WTC11 (cell line): ENCODE measurements at regions not wholly inside any gene's neighbourhood (a gene's known extent, or its start where the extent isn't known, plus 50 kb on each side); places are given as distances from the start of the nearest gene placed in this dataset.

Experiments
- ATAC-seq: fragments of 200-7000 bp; cut with Tn5 transposase; 2 replicates; pipeline ENCODE4 v1.10.0; 2021; ENCODE audit warnings: mild to moderate bottlenecking, moderate library complexity
- CTCF ChIA-PET: fragments of 300-600 bp; sonication (Branson Sonifier 250); formaldehyde crosslinking; loops from one replicate; lab custom pipeline; 2021; ENCODE audit warnings: antibody characterized with exemption; lab: Charles Lee
- POLR2A ChIA-PET: fragments of 350-600 bp; sonication (Branson Sonifier 250); formaldehyde crosslinking; loops from one replicate; lab custom pipeline; 2021; ENCODE audit warnings: antibody characterized with exemption; lab: Charles Lee
- DNase-seq: peaks from one replicate; pipeline ENCODE4 v3.0.0; 2021; ENCODE audit warnings: low spot score
- H3K27ac Mint-ChIP-seq: 2 replicates; pipeline ENCODE4 v1.8.0; 2021; ENCODE audit warnings: mixed read lengths
- H3K27me3 Mint-ChIP-seq: 2 replicates; pipeline ENCODE4 v1.8.0; 2021; ENCODE audit warnings: low read depth, mild to moderate bottlenecking, moderate library complexity, mixed read lengths
- H3K36me3 Mint-ChIP-seq: 2 replicates; pipeline ENCODE4 v1.8.0; 2021; ENCODE audit warnings: mixed read lengths
- H3K4me1 Mint-ChIP-seq: 2 replicates; pipeline ENCODE4 v1.8.0; 2022; ENCODE audit warnings: mixed read lengths
- H3K4me3 Mint-ChIP-seq: 2 replicates; pipeline ENCODE4 v1.8.0; 2021; ENCODE audit warnings: mild to moderate bottlenecking, moderate library complexity, mixed read lengths
- H3K9me3 Mint-ChIP-seq: 2 replicates; pipeline ENCODE4 v1.8.0; 2021; ENCODE audit warnings: mixed read lengths
- ATF1 ChIP-seq: sonication (generic); formaldehyde crosslinking; IDR thresholded peaks from 2 replicates; pipeline ENCODE4 v1.8.1; 2023; ENCODE audit warnings: mild to moderate bottlenecking, moderate library complexity, missing genetic modification reagents
- CBFB ChIP-seq: sonication (generic); formaldehyde crosslinking; IDR thresholded peaks from 2 replicates; pipeline ENCODE4 v1.8.1; 2022; ENCODE audit warnings: mild to moderate bottlenecking, low read depth, missing genetic modification reagents
- HMGA2 ChIP-seq: fragments of 250-450 bp; sonication (Bioruptor Pico); IDR thresholded peaks from 2 replicates; pipeline ENCODE4 v1.4.0; 2021; ENCODE audit warnings: mild to moderate bottlenecking, moderate library complexity
- JAZF1 ChIP-seq: fragments of 250-450 bp; sonication (Bioruptor Pico); IDR thresholded peaks from 2 replicates; pipeline ENCODE4 v1.9.0; 2021; ENCODE audit warnings: moderate library complexity, mild to moderate bottlenecking, inconsistent platforms
- MXD4 ChIP-seq: fragments of 250-450 bp; sonication (Bioruptor Pico); IDR thresholded peaks from 2 replicates; pipeline ENCODE4 v1.8.0; 2021; ENCODE audit warnings: mild to moderate bottlenecking, moderate library complexity, borderline replicate concordance
- NFE2L1 ChIP-seq: sonication (generic); formaldehyde crosslinking; IDR thresholded peaks from 2 replicates; pipeline ENCODE4 v1.8.1; 2023; ENCODE audit warnings: missing genetic modification reagents
- SOX15 ChIP-seq: fragments of 250-450 bp; sonication (Bioruptor Pico); IDR thresholded peaks from 2 replicates; pipeline ENCODE4 v1.9.0; 2021; ENCODE audit warnings: mild to moderate bottlenecking
- TCF7 ChIP-seq: sonication (generic); formaldehyde crosslinking; IDR thresholded peaks from 2 replicates; pipeline ENCODE4 v1.8.0; 2022; ENCODE audit warnings: mild to moderate bottlenecking, low read depth, missing genetic modification reagents, moderate library complexity
- TEAD4 ChIP-seq: sonication (generic); formaldehyde crosslinking; IDR thresholded peaks from 2 replicates; pipeline ENCODE4 v1.8.0; 2022; ENCODE audit warnings: mild to moderate bottlenecking, missing genetic modification reagents
- ZBTB21 ChIP-seq: sonication (generic); formaldehyde crosslinking; IDR thresholded peaks from 2 replicates; pipeline ENCODE4 v1.8.1; 2023; ENCODE audit warnings: mild to moderate bottlenecking, missing genetic modification reagents, borderline replicate concordance
- ZMAT4 ChIP-seq: fragments of 250-450 bp; sonication (Bioruptor Pico); IDR thresholded peaks from 2 replicates; pipeline ENCODE4 v1.9.0; 2021; ENCODE audit warnings: mild to moderate bottlenecking
- ZNF396 ChIP-seq: fragments of 250-450 bp; sonication (Bioruptor Pico); IDR thresholded peaks from 2 replicates; pipeline ENCODE4 v1.8.0; 2021; ENCODE audit warnings: mild to moderate bottlenecking, moderate library complexity, borderline replicate concordance
- TF ChIP-seq, protein P1 (sequence below): fragments of 250-450 bp; sonication (Bioruptor Pico); IDR thresholded peaks from 2 replicates; pipeline ENCODE4 v1.9.0; 2021; ENCODE audit warnings: mild to moderate bottlenecking, borderline replicate concordance
- TF ChIP-seq, protein P2 (sequence below): sonication (generic); formaldehyde crosslinking; IDR thresholded peaks from 2 replicates; pipeline ENCODE4 v1.8.0; 2022; ENCODE audit warnings: mild to moderate bottlenecking, missing genetic modification reagents
- TF ChIP-seq, protein P3 (sequence below): sonication (generic); formaldehyde crosslinking; IDR thresholded peaks from 2 replicates; pipeline ENCODE4 v1.8.1; 2023; ENCODE audit warnings: mild to moderate bottlenecking, missing genetic modification reagents
- TF ChIP-seq, protein P4 (sequence below): sonication (generic); formaldehyde crosslinking; IDR thresholded peaks from 2 replicates; pipeline ENCODE4 v1.8.0; 2023; ENCODE audit warnings: missing genetic modification reagents, mild to moderate bottlenecking, borderline replicate concordance

DNA sequence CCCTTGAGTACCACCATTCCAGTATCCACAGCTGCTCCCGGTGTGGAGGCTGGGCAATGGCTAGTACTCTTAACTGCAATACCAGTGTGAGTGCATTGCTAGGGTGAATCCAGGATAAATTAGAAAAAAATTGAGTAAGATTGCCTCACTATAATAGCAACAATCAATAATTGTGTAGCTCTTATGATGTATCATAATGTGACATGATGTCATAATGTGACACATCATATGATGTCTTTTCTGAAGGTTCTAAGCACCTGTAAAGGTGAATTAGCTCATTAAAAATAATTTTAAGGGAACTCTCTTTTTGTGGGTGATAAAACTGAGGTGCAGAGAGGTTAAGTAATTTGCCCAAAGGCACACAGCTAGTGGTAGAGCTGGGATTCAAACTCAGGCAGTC, 424.4 kb downstream of the HLX start (continued):
- TF ChIP-seq MXD4 = no peak
- TF ChIP-seq JAZF1 (CRISPR knock-in tag) = no peak
- TF ChIP-seq ATF1 = no peak
- TF ChIP-seq, protein P1, sequence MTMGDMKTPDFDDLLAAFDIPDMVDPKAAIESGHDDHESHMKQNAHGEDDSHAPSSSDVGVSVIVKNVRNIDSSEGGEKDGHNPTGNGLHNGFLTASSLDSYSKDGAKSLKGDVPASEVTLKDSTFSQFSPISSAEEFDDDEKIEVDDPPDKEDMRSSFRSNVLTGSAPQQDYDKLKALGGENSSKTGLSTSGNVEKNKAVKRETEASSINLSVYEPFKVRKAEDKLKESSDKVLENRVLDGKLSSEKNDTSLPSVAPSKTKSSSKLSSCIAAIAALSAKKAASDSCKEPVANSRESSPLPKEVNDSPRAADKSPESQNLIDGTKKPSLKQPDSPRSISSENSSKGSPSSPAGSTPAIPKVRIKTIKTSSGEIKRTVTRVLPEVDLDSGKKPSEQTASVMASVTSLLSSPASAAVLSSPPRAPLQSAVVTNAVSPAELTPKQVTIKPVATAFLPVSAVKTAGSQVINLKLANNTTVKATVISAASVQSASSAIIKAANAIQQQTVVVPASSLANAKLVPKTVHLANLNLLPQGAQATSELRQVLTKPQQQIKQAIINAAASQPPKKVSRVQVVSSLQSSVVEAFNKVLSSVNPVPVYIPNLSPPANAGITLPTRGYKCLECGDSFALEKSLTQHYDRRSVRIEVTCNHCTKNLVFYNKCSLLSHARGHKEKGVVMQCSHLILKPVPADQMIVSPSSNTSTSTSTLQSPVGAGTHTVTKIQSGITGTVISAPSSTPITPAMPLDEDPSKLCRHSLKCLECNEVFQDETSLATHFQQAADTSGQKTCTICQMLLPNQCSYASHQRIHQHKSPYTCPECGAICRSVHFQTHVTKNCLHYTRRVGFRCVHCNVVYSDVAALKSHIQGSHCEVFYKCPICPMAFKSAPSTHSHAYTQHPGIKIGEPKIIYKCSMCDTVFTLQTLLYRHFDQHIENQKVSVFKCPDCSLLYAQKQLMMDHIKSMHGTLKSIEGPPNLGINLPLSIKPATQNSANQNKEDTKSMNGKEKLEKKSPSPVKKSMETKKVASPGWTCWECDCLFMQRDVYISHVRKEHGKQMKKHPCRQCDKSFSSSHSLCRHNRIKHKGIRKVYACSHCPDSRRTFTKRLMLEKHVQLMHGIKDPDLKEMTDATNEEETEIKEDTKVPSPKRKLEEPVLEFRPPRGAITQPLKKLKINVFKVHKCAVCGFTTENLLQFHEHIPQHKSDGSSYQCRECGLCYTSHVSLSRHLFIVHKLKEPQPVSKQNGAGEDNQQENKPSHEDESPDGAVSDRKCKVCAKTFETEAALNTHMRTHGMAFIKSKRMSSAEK (CRISPR knock-in tag) = no peak
- no peak for TF ChIP-seq ZMAT4 (CRISPR knock-in tag)
- TF ChIP-seq ZBTB21 (CRISPR knock-in tag) = no peak

DNA sequence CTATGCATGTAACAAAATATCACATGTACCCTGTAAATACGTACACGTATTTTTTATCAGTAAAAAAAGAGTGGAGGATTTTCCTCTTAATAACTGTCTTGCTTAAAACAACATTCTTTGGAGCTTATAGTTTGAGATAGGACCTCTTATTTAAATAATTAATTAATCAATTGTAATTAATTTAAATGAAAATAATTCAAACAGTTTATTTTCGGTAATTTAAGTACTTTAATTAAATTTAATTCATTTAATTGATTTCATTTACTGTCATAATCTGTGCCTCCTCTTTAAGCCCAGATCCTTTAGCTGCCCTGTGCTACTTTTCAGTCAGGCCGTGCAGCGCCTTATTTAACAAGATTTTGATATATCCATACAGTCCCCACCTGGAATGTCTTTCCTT, 427.0 kb downstream of the HLX start:
- Mint-ChIP-seq H3K4me1 (peaks cover 36% of the 10 kb centered on the region), H3K9me3 (peaks cover 5% of the 10 kb centered on the region; the same call in 1 of the 2 replicates), H3K4me3 (no peak overlapping the region), H3K27ac (no peak overlapping the region)
- ATAC-seq = no peak
- TF ChIP-seq, protein P2, sequence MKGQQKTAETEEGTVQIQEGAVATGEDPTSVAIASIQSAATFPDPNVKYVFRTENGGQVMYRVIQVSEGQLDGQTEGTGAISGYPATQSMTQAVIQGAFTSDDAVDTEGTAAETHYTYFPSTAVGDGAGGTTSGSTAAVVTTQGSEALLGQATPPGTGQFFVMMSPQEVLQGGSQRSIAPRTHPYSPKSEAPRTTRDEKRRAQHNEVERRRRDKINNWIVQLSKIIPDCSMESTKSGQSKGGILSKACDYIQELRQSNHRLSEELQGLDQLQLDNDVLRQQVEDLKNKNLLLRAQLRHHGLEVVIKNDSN (CRISPR knock-in tag) = no peak
- TF ChIP-seq ZBTB21 (CRISPR knock-in tag) = no peak
- TF ChIP-seq HMGA2 = peak; percentile 94
- TF ChIP-seq, all 79 proteins: peak for 1
- CTCF ChIA-PET = interaction anchor here (1.3 kb wide), 1 partner anchor 103 kb away, joined by 3 read pairs; no protein-coding TSS in a partner anchor
- POLR2A ChIA-PET = no interaction called here
- Mint-ChIP-seq H3K27me3 (no peaks in the 10 kb centered on the region), H3K36me3 (no peaks in the 10 kb centered on the region)
- DNase-seq = no peak

- H3K36me3 Mint-ChIP-seq = no peaks in the 10 kb centered on the region
- H3K4me1 Mint-ChIP-seq = peaks cover 22% of the 10 kb centered on the region
- ATAC-seq (no peak), DNase-seq (no peak)
- H3K27me3 Mint-ChIP-seq = no peaks in the 10 kb centered on the region
- peaks cover 5% of the 10 kb centered on the region; the same call in 1 of the 2 replicates for H3K9me3 Mint-ChIP-seq
- CTCF ChIA-PET = interaction anchor here (0.9 kb wide), 1 partner anchor 45 kb away, joined by 3 read pairs; no protein-coding TSS in a partner anchor
- TF ChIP-seq ZNF396 (no peak), CBFB (CRISPR knock-in tag) (no peak), SOX15 (CRISPR knock-in tag) (no peak), JAZF1 (CRISPR knock-in tag) (no peak)
- TF ChIP-seq, protein P3, sequence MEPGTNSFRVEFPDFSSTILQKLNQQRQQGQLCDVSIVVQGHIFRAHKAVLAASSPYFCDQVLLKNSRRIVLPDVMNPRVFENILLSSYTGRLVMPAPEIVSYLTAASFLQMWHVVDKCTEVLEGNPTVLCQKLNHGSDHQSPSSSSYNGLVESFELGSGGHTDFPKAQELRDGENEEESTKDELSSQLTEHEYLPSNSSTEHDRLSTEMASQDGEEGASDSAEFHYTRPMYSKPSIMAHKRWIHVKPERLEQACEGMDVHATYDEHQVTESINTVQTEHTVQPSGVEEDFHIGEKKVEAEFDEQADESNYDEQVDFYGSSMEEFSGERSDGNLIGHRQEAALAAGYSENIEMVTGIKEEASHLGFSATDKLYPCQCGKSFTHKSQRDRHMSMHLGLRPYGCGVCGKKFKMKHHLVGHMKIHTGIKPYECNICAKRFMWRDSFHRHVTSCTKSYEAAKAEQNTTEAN = no peak
- POLR2A ChIA-PET = no interaction called here
- no peak overlapping the region for H3K27ac Mint-ChIP-seq
- H3K4me3 Mint-ChIP-seq = no peak overlapping the region
Observed at GRCh38 chr1:221308534-221309511, 429.6 kb downstream of the HLX start.

GRCh38 chr1:221309723-221310122, 430.5 kb downstream of the HLX start:
- Mint-ChIP-seq H3K27me3 (no peaks in the 10 kb centered on the region), H3K36me3 (no peaks in the 10 kb centered on the region), H3K4me3 (no peak overlapping the region), H3K27ac (no peak overlapping the region), H3K9me3 (peaks cover 5% of the 10 kb centered on the region; the same call in 1 of the 2 replicates), H3K4me1 (peaks cover 22% of the 10 kb centered on the region)
- POLR2A ChIA-PET = no interaction called here
- ATAC-seq (no peak), DNase-seq (no peak)
- CTCF ChIA-PET = interaction anchor here (1.5 kb wide), 1 partner anchor 46 kb away, joined by 4 read pairs; no protein-coding TSS in a partner anchor
- TF ChIP-seq, protein P4, sequence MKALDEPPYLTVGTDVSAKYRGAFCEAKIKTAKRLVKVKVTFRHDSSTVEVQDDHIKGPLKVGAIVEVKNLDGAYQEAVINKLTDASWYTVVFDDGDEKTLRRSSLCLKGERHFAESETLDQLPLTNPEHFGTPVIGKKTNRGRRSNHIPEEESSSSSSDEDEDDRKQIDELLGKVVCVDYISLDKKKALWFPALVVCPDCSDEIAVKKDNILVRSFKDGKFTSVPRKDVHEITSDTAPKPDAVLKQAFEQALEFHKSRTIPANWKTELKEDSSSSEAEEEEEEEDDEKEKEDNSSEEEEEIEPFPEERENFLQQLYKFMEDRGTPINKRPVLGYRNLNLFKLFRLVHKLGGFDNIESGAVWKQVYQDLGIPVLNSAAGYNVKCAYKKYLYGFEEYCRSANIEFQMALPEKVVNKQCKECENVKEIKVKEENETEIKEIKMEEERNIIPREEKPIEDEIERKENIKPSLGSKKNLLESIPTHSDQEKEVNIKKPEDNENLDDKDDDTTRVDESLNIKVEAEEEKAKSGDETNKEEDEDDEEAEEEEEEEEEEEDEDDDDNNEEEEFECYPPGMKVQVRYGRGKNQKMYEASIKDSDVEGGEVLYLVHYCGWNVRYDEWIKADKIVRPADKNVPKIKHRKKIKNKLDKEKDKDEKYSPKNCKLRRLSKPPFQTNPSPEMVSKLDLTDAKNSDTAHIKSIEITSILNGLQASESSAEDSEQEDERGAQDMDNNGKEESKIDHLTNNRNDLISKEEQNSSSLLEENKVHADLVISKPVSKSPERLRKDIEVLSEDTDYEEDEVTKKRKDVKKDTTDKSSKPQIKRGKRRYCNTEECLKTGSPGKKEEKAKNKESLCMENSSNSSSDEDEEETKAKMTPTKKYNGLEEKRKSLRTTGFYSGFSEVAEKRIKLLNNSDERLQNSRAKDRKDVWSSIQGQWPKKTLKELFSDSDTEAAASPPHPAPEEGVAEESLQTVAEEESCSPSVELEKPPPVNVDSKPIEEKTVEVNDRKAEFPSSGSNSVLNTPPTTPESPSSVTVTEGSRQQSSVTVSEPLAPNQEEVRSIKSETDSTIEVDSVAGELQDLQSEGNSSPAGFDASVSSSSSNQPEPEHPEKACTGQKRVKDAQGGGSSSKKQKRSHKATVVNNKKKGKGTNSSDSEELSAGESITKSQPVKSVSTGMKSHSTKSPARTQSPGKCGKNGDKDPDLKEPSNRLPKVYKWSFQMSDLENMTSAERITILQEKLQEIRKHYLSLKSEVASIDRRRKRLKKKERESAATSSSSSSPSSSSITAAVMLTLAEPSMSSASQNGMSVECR (CRISPR knock-in tag) = no peak
- TF ChIP-seq TEAD4 (CRISPR knock-in tag) (no peak), NFE2L1 (CRISPR knock-in tag) (no peak), TCF7 (CRISPR knock-in tag) (no peak)
